HG03457 (cell line): ENCODE measurements at regions not wholly inside any gene's neighbourhood (a gene's known extent, or its start where the extent isn't known, plus 50 kb on each side); places are given as distances from the start of the nearest gene placed in this dataset.

ENCODE experiments used
- ATAC-seq: cut with Tn5 transposase; IDR thresholded peaks from one replicate; pipeline ENCODE4 v1.9.1; 2021; ENCODE audit warnings: moderate number of reproducible peaks; ENCODE audit not compliant: unreplicated experiment

DNA sequence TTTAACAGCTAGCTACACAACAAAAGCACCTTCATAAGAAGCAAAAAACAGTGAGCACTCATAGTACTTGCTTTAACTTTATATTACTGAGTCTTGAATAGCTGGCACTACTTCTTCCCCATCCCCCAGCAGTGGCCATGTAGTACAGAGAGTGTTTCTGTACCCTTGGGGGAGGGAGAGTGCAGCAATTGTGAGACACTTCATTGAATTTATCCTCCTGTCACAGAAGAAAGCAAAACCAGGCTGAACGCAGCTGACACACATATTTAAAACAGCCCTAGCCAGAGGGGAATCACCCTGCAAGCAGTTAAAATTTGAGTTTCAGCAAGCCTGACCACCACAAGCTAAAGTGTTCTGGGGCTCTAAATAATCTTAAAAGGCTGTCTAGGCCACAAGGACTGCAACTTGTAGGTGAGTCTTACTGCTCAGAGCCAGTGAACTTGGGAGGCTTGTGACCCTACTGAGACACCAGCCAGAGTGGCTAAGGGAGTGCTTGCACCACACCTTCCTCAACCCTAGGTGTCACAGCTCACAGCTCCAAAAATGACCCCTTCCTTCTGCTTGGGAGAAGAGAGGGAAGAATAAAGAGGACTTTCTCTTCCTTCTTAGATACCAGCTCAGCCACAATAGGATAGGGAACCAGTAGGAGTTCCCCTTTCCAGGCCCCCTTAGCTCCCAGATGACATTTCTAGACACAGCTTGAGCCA lies 97.7 kb upstream of the MEOX2 start:
- no peak for ATAC-seq

GRCh38 chr7:15782656-15783055 lies 96.2 kb upstream of the MEOX2 start:
- ATAC-seq = no peak

- no peak for ATAC-seq
These were observed 95.5 kb upstream of the MEOX2 start for GRCh38 chr7:15781944-15782343.

DNA sequence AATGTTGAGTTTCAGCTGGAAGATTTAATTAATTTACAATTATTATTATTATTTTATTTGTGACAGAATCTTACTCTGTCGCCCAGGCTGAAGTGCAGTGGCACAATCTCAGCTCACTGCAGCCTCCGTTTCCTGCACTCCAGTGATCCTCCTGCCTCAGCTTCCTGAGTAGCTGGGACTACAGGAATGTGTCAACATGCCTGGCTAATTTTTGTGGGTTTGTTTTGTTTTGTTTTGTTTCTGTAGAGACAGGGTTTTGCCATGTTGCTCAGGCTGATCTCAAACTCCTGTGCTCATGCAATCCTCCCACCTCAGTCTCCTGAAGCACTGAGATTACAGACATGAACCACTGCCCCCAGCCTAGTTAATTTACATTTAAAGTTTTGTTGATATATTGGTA lies 93.8 kb upstream of the MEOX2 start:
- no peak for ATAC-seq

GRCh38 chr7:15778191-15778590 lies 91.7 kb upstream of the MEOX2 start:
- ATAC-seq = no peak

- no peak for ATAC-seq
These were observed 79.3 kb upstream of the MEOX2 start for GRCh38 chr7:15765753-15766152.

GRCh38 chr7:15764851-15765382 lies 78.4 kb upstream of the MEOX2 start:
- ATAC-seq = no peak

DNA sequence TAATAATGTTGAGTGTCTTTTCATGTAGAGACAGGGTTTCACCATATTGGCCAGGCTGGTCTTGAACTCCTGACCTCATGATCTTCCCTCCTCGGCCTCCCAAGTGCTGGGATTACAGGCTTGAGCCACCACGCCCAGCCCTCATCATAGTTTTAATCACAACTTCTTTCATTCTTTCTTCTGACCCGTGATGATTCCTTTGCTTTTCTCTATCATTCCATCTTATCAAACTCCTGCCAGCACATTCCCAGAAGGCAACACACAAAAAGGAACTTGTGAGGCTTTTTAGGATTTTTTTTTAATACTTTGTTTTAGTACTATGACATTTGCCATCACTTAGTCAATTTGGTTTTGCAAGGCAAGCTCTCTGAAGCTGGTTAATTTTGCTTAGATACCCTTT lies 77.5 kb upstream of the MEOX2 start:
- no peak for ATAC-seq

DNA sequence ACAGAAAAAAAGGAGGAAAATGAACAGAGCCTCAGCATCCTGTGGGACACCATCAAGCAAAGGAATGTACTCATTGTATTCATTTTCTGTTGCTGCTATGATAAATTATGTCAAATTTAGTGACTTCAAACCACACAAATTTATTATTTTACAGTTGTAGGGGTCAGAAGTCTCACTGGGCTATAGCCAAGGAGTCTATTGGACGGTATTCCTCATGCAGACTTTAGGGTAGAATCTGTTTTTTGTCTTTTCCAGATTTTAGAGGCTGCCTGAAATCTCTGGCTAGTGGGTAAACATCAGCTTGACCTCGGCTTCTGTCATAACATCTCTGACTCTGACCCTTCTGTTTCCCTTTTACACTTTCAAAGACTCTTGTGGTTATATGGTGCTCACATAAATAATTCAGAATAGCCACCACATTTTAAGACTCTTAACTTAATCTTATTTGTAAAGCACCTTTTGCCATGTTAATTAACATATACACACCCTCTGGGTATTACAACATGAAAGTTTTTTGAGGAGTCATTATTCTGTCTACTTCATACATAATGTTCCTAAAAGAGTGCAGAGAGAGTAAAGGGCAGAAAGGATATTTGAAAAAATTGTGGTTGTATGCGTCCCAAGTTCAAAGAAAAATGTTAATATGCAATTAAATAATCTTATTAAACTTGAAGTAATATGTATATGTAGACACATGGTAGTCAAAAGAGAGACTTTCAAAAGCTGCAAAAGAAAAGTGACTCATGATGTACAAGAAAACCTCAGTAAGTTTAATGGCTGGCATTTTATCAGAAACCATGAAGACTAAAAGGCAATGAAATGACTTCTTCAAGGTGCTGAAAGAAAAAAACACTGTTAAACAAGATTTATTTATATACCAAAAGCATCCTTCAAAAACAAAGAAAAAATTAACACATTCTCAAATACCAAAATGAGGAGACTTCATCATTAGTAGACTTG lies 70.8 kb upstream of the MEOX2 start:
- ATAC-seq = no peak

- no peak for ATAC-seq
These were observed 68.6 kb upstream of the MEOX2 start for GRCh38 chr7:15755061-15755460.

DNA sequence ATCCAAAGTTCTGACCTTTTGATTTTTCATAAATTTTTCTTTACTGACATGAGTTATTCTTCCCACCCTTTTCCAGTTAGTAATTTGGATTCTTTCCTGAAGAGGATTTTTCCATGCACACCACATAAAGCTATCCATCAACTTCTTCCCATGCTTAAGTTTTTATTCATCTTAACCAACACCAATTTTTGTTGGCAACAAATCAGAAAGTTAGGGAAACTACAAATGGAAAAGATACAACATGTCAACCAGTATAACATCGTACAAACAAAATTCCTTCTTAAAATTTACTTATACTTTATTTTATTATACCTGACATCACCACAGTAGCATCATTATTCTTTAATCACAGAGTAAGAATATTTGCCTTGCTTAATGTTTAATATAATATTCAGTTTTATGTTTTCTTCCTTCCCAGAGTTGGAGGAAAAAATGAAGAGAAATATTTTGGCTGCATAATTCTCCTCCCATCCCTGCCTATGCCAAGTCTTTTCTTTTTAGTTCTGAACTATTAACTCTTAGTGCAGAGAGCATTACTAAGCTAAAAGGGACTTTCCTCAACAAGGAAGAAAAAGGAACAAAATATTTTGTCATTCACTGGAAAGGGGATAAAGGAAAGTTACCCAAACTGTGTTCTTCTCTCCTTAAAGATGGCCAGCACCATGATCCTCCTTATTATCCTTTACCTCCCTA lies 67.5 kb upstream of the MEOX2 start:
- no peak for ATAC-seq

- no peak for ATAC-seq
These were observed 65.9 kb upstream of the MEOX2 start for GRCh38 chr7:15752377-15752776.

DNA sequence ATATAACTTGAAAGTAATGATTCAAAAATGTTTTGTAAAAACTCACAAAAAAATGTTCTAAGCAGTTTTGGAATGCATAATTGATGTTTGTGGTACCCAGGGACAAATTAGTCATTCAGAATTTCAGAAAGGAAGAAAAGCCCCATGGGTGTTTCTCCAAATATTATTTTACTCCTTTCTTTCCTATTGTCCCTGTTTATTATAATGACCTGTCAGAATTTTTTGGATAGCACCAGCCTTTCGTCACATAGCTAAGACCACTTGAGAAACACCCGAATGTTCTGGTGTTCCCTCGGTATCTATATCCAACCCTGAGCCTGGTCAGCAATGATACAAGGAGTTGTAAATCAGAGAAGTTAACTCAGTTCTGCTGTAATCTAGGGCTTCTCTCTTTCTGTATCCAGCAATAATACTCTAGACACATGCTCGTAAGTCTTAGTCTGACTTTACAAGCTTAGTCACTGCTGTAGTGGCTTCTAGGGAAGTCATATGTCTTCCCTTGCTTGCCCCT lies 64.8 kb upstream of the MEOX2 start:
- no peak for ATAC-seq

GRCh38 chr7:15750727-15751126 lies 64.2 kb upstream of the MEOX2 start:
- no peak for ATAC-seq

DNA sequence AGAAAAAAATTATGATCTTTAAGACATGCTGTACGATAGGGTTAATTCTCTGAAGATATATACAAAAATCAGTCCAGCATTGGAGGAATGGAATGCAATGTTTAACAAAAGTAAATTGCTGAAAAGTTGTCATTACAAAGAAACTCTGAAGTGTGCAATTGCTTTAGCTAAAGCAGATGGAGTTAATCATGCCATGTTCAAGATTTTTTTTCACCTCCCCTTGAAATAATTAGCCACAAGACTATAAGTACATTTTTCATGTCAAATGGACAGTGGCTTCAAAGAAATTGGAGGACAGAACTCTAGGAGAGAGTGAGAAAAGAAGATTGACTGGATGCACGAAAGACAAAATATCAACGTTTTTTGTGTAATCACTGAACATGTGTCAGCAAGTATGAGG lies 63.1 kb upstream of the MEOX2 start:
- ATAC-seq = no peak

DNA sequence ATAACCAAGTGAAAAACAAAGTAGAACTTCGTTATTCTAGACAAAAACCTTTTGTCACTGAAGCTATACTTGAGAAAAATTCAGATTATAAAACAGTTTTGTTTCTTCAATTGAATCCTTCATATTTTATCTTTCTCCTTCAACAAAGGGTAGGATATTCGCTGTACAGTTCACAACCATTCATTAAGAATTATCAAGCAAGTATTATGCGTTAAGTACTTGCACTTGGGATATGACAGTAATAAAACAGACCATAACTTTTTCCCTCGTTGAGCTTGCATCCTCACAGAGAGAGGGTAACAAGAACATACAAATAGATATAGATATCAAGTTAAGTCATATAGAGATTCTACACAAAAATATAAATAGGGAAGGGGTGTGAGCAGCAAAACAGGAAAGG lies 61.2 kb upstream of the MEOX2 start:
- ATAC-seq = no peak

GRCh38 chr7:15747301-15747700 lies 60.8 kb upstream of the MEOX2 start:
- ATAC-seq = no peak

DNA sequence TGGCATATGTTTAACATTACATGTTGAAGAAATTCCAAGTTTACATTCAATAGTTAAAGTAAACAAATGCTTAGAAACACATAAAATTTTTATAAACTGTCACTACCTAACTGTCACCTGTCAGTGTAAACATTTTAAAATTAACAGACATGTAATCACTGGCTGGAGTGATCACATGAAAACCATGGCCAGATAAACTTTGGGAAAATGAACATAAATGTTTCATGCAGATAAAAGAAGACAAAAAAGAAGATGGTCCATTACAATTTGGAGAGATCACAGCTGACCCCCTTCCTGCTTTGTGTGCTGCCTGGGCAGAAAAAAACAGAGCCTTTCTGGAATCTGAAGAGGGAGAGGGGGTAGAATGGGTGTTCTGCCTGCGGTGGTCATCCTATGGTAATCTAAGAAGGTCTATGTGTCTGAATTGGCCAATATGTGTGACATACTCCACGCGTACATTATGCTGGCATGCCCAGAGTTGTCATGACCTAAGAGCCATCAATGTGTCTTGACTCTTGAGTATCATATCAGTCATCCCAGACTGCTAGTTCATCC lies 57.5 kb upstream of the MEOX2 start:
- ATAC-seq = no peak

- no peak for ATAC-seq
These were observed 51.1 kb upstream of the MEOX2 start for GRCh38 chr7:15737601-15738000.
